ENCODE measurements at regions not wholly inside any gene's neighbourhood (a gene's known extent, or its start where the extent isn't known, plus 50 kb on each side); places are given as distances from the start of the nearest gene placed in this dataset.

DNA sequence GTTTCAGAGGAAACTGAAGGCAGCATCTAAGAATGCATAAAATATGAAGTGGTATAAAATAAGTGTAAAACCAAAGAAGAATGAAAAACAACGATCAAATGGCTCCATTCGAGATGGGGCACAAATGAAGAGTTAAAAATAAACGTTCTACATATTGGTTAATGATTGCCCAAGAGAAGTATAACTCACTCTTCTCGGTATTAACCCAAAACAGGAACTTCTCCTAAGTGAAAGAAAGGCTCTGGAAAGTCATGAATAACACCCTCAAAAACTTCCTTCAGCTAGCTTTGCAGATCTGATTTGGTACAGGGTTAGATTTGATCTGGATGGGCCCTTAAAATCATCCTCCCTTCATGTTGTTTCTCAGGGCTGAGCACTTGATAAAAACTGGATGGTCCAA is 94.3 kb upstream of the ADO start:
- peaks cover 1% of the 10 kb centered on the region for H3K27me3 Mint-ChIP-seq (ENCODE audit: low read depth)
- H3K4me1 Mint-ChIP-seq (ENCODE audit: low read depth) = peaks cover 6% of the 10 kb centered on the region
- H3K9me3 Mint-ChIP-seq (ENCODE audit: low read depth) = peaks cover 3% of the 10 kb centered on the region
- no peak overlapping the region for H3K4me3 Mint-ChIP-seq (ENCODE audit: unreplicated experiment)
- no peak for DNase-seq (ENCODE audit: low spot score)
- TF ChIP-seq, protein P1, sequence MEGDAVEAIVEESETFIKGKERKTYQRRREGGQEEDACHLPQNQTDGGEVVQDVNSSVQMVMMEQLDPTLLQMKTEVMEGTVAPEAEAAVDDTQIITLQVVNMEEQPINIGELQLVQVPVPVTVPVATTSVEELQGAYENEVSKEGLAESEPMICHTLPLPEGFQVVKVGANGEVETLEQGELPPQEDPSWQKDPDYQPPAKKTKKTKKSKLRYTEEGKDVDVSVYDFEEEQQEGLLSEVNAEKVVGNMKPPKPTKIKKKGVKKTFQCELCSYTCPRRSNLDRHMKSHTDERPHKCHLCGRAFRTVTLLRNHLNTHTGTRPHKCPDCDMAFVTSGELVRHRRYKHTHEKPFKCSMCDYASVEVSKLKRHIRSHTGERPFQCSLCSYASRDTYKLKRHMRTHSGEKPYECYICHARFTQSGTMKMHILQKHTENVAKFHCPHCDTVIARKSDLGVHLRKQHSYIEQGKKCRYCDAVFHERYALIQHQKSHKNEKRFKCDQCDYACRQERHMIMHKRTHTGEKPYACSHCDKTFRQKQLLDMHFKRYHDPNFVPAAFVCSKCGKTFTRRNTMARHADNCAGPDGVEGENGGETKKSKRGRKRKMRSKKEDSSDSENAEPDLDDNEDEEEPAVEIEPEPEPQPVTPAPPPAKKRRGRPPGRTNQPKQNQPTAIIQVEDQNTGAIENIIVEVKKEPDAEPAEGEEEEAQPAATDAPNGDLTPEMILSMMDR (IDR thresholded peaks at IDR 0.05) = no peak
- H3K36me3 Mint-ChIP-seq (ENCODE audit: low read depth) = no peaks in the 10 kb centered on the region
- H3K27ac Mint-ChIP-seq (ENCODE audit: unreplicated experiment) = no peak overlapping the region

DNA sequence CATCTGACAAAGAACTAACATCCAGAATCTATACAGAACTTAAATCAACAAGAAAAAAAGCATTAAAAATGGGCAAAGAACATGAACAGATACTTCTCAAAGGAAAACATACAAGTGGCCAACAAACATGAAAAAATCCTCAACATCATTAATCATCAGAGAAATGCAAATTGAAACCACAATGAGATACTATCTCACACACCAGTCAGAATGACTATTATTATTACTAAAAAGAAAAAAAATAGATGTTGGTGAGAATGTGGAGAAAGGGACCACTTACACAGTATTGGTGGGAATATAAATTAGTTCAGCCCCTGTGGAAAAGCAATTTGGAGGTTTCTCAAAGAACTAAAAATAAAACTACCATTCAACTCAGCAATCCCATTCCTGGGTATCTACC is 89.1 kb upstream of the ADO start:
- H3K4me1 Mint-ChIP-seq (ENCODE audit: low read depth) = no peaks in the 10 kb centered on the region
- TF ChIP-seq, protein P1 (IDR thresholded peaks at IDR 0.05) = no peak
- no peak for DNase-seq (ENCODE audit: low spot score)

DNA sequence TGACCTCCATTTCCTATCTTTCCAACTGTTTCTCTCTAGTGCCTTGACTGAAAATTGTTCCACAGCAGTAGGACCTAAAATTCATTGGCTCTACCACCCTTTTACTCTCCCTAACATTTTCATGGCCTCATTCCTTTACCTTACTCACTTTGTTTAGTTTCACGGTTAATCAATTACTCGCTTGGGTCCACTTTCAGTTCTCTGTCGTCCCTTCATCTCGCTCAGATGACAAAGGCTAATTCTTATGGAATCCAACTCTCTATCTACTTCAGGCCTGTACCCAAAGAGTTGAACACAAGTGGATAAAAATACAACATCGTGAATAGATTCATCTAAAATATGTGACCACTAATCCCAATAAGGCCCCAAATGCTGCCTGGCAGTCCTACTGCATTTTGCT is 85.9 kb upstream of the ADO start:
- Mint-ChIP-seq H3K9me3 (ENCODE audit: low read depth) (peaks cover 5% of the 10 kb centered on the region), H3K4me1 (ENCODE audit: low read depth) (no peaks in the 10 kb centered on the region), H3K27ac (ENCODE audit: unreplicated experiment) (no peak overlapping the region), H3K36me3 (ENCODE audit: low read depth) (no peaks in the 10 kb centered on the region), H3K4me3 (ENCODE audit: unreplicated experiment) (no peak overlapping the region), H3K27me3 (ENCODE audit: low read depth) (peaks cover 2% of the 10 kb centered on the region)
- TF ChIP-seq, protein P1 (IDR thresholded peaks at IDR 0.05) = no peak
- no peak for DNase-seq (ENCODE audit: low spot score)

More for the DNA sequence above, 89.1 kb upstream of the ADO start:
- Mint-ChIP-seq H3K27ac (ENCODE audit: unreplicated experiment) (no peak overlapping the region), H3K27me3 (ENCODE audit: low read depth) (peaks cover 2% of the 10 kb centered on the region), H3K4me3 (ENCODE audit: unreplicated experiment) (no peak overlapping the region), H3K9me3 (ENCODE audit: low read depth) (peaks cover 5% of the 10 kb centered on the region), H3K36me3 (ENCODE audit: low read depth) (no peaks in the 10 kb centered on the region)

DNA sequence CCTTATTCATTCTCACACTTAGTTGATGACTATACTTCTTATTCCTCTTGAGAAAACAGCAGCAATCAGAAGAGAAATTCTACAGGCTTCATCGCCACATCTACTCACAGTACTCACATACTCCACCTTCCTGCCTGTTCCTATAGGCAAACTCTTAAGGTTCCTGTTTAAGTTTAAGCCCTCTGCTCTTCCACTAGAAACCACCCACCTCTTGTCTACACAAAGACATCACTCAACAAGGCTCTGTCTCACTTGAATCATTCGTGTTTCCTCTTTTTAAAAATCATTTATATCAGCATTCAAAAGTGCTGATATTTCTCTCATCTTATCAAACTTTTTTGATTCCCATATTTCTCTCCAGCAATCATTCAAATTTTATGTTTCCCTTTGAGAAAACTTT is 85.5 kb upstream of the ADO start:
- TF ChIP-seq, protein P1 (IDR thresholded peaks at IDR 0.05) = no peak
- DNase-seq (ENCODE audit: low spot score) = no peak
- Mint-ChIP-seq H3K4me1 (ENCODE audit: low read depth) (no peaks in the 10 kb centered on the region), H3K27me3 (ENCODE audit: low read depth) (peaks cover 2% of the 10 kb centered on the region), H3K36me3 (ENCODE audit: low read depth) (no peaks in the 10 kb centered on the region), H3K27ac (ENCODE audit: unreplicated experiment) (no peak overlapping the region), H3K4me3 (ENCODE audit: unreplicated experiment) (no peak overlapping the region), H3K9me3 (ENCODE audit: low read depth) (peaks cover 5% of the 10 kb centered on the region)

DNA sequence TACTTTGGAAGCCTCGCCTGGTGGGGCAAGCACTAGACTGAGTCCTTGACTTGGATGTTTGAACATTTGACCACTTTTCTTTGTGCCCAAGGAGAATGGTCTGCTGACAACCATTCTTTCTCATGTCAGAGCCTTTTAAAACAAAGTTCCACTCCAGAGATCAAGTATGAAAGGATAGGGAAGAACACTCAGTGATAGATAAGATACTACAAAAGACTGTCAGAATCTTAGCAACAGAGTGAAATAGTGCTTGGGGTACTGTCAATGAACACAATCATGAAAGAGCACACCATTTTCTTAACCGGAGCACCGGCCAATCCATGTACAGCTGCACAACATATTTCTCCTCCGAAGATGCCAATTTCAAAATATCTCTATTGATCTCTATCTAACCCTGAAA is 82.8 kb upstream of the ADO start:
- Mint-ChIP-seq H3K4me3 (ENCODE audit: unreplicated experiment) (no peak overlapping the region), H3K9me3 (ENCODE audit: low read depth) (no peaks in the 10 kb centered on the region), H3K27me3 (ENCODE audit: low read depth) (peaks cover 2% of the 10 kb centered on the region), H3K36me3 (ENCODE audit: low read depth) (no peaks in the 10 kb centered on the region), H3K4me1 (ENCODE audit: low read depth) (no peaks in the 10 kb centered on the region), H3K27ac (ENCODE audit: unreplicated experiment) (no peak overlapping the region)
- no peak for DNase-seq (ENCODE audit: low spot score)
- TF ChIP-seq, protein P1 (IDR thresholded peaks at IDR 0.05) = no peak
